NCI-H187 (cell line): ENCODE measurements at regions not wholly inside any gene's neighbourhood (a gene's known extent, or its start where the extent isn't known, plus 50 kb on each side); places are given as distances from the start of the nearest gene placed in this dataset.

Experiments
- DNase-seq, 2 experiments: peaks; one replicate each; lab custom pipeline; 2025; lab: John Stamatoyannopoulos, UW

- DNase-seq: no peak
These were observed 70.8 kb upstream of the FAM204A start for GRCh38 chr10:118412932-118413331.

- DNase-seq: no peak
These were observed 70.1 kb upstream of the FAM204A start for GRCh38 chr10:118412132-118412760.

GRCh38 chr10:118409295-118409694, 67.2 kb upstream of the FAM204A start:
- no peak for DNase-seq

GRCh38 chr10:118408181-118408580, 66.1 kb upstream of the FAM204A start:
- DNase-seq: no peak

- no peak for DNase-seq
These were observed 65.7 kb upstream of the FAM204A start for GRCh38 chr10:118407777-118408176.

GRCh38 chr10:118407026-118407425, 64.9 kb upstream of the FAM204A start:
- no peak for DNase-seq

- no peak for DNase-seq
These were observed 63.8 kb upstream of the FAM204A start for GRCh38 chr10:118405928-118406327.

- no peak for DNase-seq
These were observed 61.8 kb upstream of the FAM204A start for GRCh38 chr10:118403967-118404366.

GRCh38 chr10:118401708-118402193, 59.6 kb upstream of the FAM204A start:
- DNase-seq: no peak

- DNase-seq: no peak
These were observed 55.3 kb upstream of the FAM204A start for GRCh38 chr10:118397391-118397790.

GRCh38 chr10:118395947-118396346, 53.8 kb upstream of the FAM204A start:
- DNase-seq: no peak

GRCh38 chr10:118394301-118395200, 52.4 kb upstream of the FAM204A start:
- DNase-seq: no peak

GRCh38 chr10:118392761-118393160, 50.6 kb upstream of the FAM204A start:
- no peak for DNase-seq
